Smooth muscle cell of the brain vasculature (primary cell): ENCODE measurements at regions not wholly inside any gene's neighbourhood (a gene's known extent, or its start where the extent isn't known, plus 50 kb on each side); places are given as distances from the start of the nearest gene placed in this dataset.

ENCODE experiments used
- DNase-seq: peaks from one replicate; pipeline ENCODE4 v3.0.0-alpha.2; 2012; ENCODE audit warnings: low read depth, low spot score

- no peak for DNase-seq
Measured at GRCh38 chr5:15209053-15209762, 290.8 kb upstream of the FBXL7 start.

GRCh38 chr5:15206133-15206532 is 293.8 kb upstream of the FBXL7 start:
- no peak for DNase-seq

- DNase-seq: no peak
Measured at GRCh38 chr5:15203376-15203775, 296.6 kb upstream of the FBXL7 start.

- DNase-seq: no peak
Measured at GRCh38 chr5:15191012-15191411, 309.0 kb upstream of the FBXL7 start.

- DNase-seq: no peak
Measured at GRCh38 chr5:15183520-15183919, 311.9 kb upstream of the ANKH start.

DNA sequence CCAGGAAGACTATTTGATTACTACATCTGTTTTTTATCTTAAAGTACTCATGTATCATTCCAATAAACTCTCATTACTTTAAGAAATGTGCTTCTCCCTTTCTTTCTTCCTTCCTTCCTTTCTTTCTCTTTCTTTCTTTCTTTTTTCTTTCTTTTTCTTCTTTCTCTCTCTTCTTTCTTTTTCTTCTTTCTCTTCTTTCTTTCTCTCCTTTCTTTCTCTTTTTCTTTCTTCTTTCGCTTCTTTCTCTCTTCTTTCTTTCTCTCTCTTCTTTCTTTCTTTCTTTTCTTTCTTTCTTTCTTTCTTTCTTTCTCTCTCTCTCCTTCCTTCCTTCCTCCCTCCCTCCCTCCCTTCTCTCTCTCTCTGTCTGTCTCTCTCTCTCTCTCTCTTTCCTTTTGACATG is 298.6 kb upstream of the ANKH start:
- DNase-seq: no peak

DNA sequence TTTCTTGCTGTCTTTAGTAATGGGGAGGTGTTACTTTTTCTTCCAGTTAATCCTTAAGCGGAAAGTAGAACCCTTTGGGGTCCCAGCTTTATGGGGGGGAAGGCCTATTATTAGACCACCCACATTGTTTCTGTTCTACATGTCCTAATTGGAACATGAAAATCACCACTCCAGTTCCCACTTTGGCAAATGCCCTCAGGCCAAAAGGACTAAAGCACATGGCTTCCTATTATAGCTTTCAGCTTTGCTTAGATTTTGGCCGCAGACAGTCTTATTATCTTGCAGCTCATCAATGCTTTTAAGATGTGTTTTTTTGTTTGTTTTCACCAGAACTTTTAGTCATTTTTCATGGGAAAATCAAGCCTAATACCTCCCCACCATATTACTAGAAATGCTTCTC is 296.8 kb upstream of the ANKH start:
- no peak for DNase-seq

DNA sequence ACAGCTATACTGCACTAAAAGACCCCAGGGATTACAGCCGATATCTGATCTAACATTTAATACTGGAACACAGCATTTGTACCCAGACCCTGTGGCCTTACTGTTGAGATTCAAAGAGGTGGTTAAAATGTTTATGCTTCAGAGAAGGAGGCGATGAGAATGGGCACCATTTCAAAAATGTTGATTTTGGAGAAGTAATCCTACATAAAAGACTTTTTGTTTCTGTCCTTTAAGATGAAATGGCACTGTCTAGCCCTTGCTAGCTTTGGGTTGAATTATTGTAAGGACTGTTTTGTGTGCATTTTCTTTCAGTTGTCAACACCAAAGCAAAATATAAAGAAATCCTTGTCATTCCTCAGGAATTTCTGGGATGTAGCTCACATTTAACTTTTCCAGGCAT is 288.5 kb upstream of the ANKH start:
- no peak for DNase-seq

- no peak for DNase-seq
Measured at GRCh38 chr5:15159606-15160005, 288.0 kb upstream of the ANKH start.

GRCh38 chr5:15142458-15142857 is 270.9 kb upstream of the ANKH start:
- no peak for DNase-seq

- no peak for DNase-seq
Measured at GRCh38 chr5:15137414-15137813, 265.8 kb upstream of the ANKH start.

DNA sequence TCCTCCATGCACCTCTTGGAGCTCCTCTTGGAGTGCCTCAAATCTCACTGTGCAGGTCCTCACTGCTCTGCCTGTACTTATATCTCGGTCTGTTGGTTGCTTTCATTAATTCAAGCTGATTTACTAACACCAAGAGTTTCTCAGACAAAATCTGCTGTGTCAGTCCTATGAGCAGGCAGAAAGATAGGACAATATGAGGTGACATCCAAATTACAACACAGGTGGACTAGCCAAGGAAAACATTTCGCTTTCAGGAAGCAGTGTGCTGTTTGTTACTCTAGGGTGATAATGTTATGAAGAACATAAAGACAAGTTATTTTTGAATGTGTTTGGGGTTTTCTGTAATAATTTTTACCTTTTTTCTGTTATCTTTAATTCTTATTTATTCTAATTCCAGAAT is 264.1 kb upstream of the ANKH start:
- DNase-seq: no peak

GRCh38 chr5:15133456-15133965 is 261.9 kb upstream of the ANKH start:
- DNase-seq: no peak

DNA sequence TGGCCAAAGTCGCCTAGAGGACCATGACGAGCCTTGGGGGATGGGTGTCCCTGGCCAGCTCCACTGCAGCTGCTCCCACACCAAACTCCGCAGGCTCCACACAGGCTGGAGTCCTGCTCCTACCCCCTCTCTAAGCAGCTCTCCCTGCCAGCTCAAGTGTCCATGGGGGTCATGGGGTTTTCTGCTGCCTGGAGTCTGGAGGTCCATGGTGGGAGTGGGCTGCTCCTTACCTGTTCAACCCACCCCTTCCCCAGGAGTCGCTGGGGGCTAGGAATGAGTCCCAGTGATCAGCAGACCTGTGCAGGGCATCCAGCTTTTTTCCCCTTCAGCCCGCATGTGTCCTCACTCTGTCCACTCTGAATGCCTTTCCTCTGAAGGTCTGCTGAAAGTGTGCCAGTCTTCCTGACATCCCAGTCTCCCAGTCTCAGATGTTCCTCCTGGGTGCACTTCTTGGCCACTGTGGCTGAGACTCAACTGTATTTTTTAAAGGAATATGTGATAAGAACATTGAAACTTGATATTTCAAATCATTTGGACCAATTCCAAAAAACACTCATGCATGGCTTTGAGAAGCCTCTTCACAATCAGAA is 261.3 kb upstream of the ANKH start:
- no peak for DNase-seq

DNA sequence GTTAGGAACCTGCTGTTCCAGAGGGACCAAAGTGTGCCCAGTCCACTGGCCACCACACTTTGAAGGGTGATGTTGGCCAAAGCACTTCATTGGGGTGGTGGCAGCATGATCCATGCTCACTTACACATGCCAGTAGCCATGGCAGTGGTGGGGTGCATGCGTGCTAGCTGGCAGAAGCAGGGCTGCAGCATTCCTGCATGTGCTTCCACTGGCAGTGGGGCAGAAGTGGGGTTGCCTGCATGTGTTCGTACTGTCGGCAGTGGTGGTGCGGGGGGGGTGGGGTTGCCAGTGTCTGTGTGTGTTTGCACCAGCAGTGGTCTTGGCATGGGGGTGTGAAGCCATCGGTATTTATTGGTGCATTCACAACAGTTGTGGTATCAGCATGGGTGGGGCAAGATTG is 260.3 kb upstream of the ANKH start:
- no peak for DNase-seq

- no peak for DNase-seq
Measured at GRCh38 chr5:15124871-15125568, 253.4 kb upstream of the ANKH start.

DNA sequence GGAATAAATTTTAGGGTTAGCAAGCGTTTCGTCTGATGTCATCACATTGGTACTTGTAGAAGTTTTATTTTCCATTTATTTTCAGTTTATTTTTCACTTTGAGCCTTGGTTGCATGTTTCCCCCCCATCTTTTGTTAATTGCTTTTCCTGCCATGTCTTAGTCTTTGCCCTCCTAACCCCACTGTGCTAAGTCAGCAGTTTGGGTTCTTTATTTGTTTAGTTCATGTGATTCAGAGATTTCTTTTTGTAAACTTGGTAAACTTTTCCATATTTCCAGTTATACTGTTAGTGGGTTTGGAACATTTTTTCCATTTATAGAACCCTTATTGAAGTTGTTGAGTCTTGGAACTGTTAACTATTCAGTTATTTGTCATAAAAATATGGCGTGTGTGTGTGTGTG is 252.9 kb upstream of the ANKH start:
- DNase-seq: no peak

GRCh38 chr5:15117688-15118087 is 246.1 kb upstream of the ANKH start:
- DNase-seq: no peak

DNA sequence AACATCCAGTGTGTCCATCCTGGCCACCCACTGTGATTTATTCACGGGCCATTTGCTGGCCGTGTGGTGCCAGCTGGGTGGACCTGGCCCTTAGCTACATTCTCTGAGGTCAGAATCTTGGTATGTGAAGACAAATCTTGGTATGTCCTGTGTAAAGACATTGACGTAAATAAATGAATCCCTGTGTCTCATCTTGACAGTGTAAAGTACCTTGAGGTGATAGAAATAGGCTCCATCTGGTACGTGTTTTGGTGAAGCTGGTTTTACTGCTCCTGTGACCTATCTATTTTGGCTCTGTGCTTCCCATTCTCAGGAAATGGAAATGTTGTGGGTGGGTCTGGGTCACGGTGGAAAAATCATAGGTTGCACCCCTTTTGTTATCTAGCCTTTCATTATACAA is 245.4 kb upstream of the ANKH start:
- DNase-seq: no peak

GRCh38 chr5:15106530-15107283 is 235.1 kb upstream of the ANKH start:
- no peak for DNase-seq

DNA sequence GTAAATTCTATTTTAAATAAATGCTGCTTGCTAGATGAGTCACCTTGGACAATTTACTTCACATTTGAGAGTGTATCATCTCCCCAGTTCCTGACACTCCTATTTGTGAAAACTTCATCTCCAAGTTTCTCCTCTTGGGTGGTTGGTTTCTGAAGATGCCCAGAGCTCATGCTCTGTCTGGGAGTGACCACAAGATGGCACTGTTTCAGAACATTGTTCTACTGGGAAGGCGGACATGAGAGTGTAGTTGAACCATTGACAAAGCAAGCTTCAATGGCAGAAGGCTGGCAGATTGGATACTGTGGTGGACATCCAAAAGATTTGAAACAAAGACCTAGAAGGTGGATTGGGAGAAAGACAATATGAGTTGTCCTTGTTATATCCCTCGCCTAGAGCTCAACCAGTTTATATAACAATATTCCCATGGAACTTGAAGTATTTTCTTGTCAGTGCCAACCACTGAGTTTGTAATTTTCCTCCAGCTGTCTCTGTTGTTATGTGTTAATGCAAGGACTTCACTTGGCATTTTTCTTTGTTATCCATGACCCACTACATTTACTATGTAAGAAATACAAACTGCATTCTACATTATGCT is 234.3 kb upstream of the ANKH start:
- peak; percentile 20 for DNase-seq

DNA sequence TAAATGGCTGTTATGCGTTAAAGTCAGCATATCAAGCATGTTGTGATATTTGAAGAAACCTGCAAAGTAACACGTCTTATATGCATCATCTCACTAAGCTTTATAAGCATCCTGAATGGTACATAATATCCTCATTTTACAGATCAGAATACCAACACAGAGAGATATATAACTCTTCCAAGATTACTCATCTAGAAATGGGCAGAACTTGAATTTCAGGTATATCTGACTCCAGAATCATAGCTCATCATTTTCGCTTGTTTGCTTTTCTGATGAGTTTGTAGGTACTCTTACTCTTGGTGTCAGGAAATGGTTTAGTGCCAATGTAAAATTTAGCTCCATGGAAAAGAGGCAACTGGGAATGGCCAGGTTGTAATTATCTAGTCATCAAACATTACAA is 232.3 kb upstream of the ANKH start:
- DNase-seq: no peak
